NCI-H2081 (cell line): ENCODE measurements at regions not wholly inside any gene's neighbourhood (a gene's known extent, or its start where the extent isn't known, plus 50 kb on each side); places are given as distances from the start of the nearest gene placed in this dataset.
A peak's percentile ranks its signal among the peaks of the same experiment; 100 is the strongest.

Source experiments
- DNase-seq, 2 experiments: peaks; one replicate each; lab custom pipeline; 2025; lab: John Stamatoyannopoulos, UW

- no peak for DNase-seq
Observed at GRCh38 chr4:123497340-123497739, 100.7 kb downstream of the SPRY1 start.

GRCh38 chr4:123501733-123502132 lies 105.1 kb downstream of the SPRY1 start:
- no peak for DNase-seq

GRCh38 chr4:123503698-123504363 lies 107.2 kb downstream of the SPRY1 start:
- no peak for DNase-seq

- DNase-seq, result peak; percentile 72 to 84
Observed at GRCh38 chr4:123505095-123506010, 108.8 kb downstream of the SPRY1 start.

- DNase-seq, result no peak
Observed at GRCh38 chr4:123506011-123506695, 109.6 kb downstream of the SPRY1 start.

GRCh38 chr4:123507376-123507775 lies 110.8 kb downstream of the SPRY1 start:
- DNase-seq, result no peak

GRCh38 chr4:123510221-123510620 lies 113.6 kb downstream of the SPRY1 start:
- no peak for DNase-seq

- DNase-seq, result no peak
Observed at GRCh38 chr4:123510659-123511058, 114.1 kb downstream of the SPRY1 start.

- DNase-seq, result no peak
Observed at GRCh38 chr4:123516576-123516975, 120.0 kb downstream of the SPRY1 start.

GRCh38 chr4:123517176-123517575 lies 120.6 kb downstream of the SPRY1 start:
- DNase-seq, result no peak

GRCh38 chr4:123517971-123518370 lies 121.4 kb downstream of the SPRY1 start:
- DNase-seq, result no peak

GRCh38 chr4:123520325-123520724 lies 123.7 kb downstream of the SPRY1 start:
- DNase-seq, result no peak

- no peak for DNase-seq
Observed at GRCh38 chr4:123522081-123522480, 125.5 kb downstream of the SPRY1 start.

- DNase-seq, result no peak
Observed at GRCh38 chr4:123522646-123523045, 126.1 kb downstream of the SPRY1 start.

- DNase-seq, result no peak
Observed at GRCh38 chr4:123524958-123525628, 128.5 kb downstream of the SPRY1 start.

- DNase-seq, result no peak
Observed at GRCh38 chr4:123526511-123526910, 129.9 kb downstream of the SPRY1 start.

- DNase-seq, result no peak
Observed at GRCh38 chr4:123528501-123529277, 132.1 kb downstream of the SPRY1 start.

GRCh38 chr4:123529278-123529568 lies 132.6 kb downstream of the SPRY1 start:
- DNase-seq, result no peak

- DNase-seq, result no peak
Observed at GRCh38 chr4:123530357-123530756, 133.8 kb downstream of the SPRY1 start.

GRCh38 chr4:123535037-123535748 lies 138.6 kb downstream of the SPRY1 start:
- no peak for DNase-seq

- no peak for DNase-seq
Observed at GRCh38 chr4:123536225-123536624, 139.6 kb downstream of the SPRY1 start.
